ENCODE measurements at regions not wholly inside any gene's neighbourhood (a gene's known extent, or its start where the extent isn't known, plus 50 kb on each side); places are given as distances from the start of the nearest gene placed in this dataset.

GRCh38 chr6:165952514-165952913 is 215.1 kb downstream of the TBXT start:
- TF ChIP-seq ZNF256 (CRISPR knock-in tag; conservative IDR thresholded peaks at IDR 0.05) (no peak), SP1 (IDR thresholded peaks at IDR 0.05) (no peak), SP1 (CRISPR knock-in tag; IDR thresholded peaks at IDR 0.05) (no peak), ZSCAN5A (CRISPR knock-in tag; IDR thresholded peaks at IDR 0.05; ENCODE audit: borderline replicate concordance) (no peak), ZMAT5 (CRISPR knock-in tag; IDR thresholded peaks at IDR 0.05; ENCODE audit: borderline replicate concordance, low read depth) (no peak), AGO1 (IDR thresholded peaks at IDR 0.05; ENCODE audit: low read depth, low read length, poor library complexity, severe bottlenecking) (no peak), FOXP4 (CRISPR knock-in tag; IDR thresholded peaks at IDR 0.05) (no peak), CTCF (CRISPR knock-in tag; IDR thresholded peaks at IDR 0.05) (no peak), POLR2AphosphoS5 (IDR thresholded peaks at IDR 0.05; ENCODE audit: low read depth, low read length) (no peak), ZNF619 (CRISPR knock-in tag; IDR thresholded peaks at IDR 0.05) (no peak), MIXL1 (CRISPR knock-in tag; IDR thresholded peaks at IDR 0.05) (no peak), PAWR (CRISPR knock-in tag; IDR thresholded peaks at IDR 0.05; ENCODE audit: borderline replicate concordance) (no peak), TCF7 (IDR thresholded peaks at IDR 0.05; ENCODE audit: low read depth) (no peak), POLR2A (IDR thresholded peaks at IDR 0.05; ENCODE audit: insufficient read depth in 1 of 2, low read depth in 2 of 2, low read length in 2 of 2) (no peak), ZNF34 (CRISPR knock-in tag; IDR thresholded peaks at IDR 0.05; ENCODE audit: borderline replicate concordance) (no peak)
